ENCODE measurements at regions not wholly inside any gene's neighbourhood (a gene's known extent, or its start where the extent isn't known, plus 50 kb on each side); places are given as distances from the start of the nearest gene placed in this dataset.
"Not testable (repeated sequence)": the region's sequence is repeated elsewhere in the genome, so short reads cannot be mapped to it uniquely, and the experiment has no call there.

GRCh38 chr10:38364073-38364472, 269.9 kb downstream of the ZNF37A start:
- not testable (repeated sequence) for DNase-seq

- peak; percentile 44 for DNase-seq
These were observed 271.8 kb downstream of the ZNF37A start for GRCh38 chr10:38365917-38366316.

GRCh38 chr10:38383800-38384199, 289.7 kb downstream of the ZNF37A start:
- DNase-seq: not testable (repeated sequence)

- not testable (repeated sequence) for DNase-seq
These were observed 292.7 kb downstream of the ZNF37A start for GRCh38 chr10:38386869-38387268.

- DNase-seq: peak; percentile 71
These were observed 296.6 kb downstream of the ZNF37A start for GRCh38 chr10:38390725-38391124.

GRCh38 chr10:38395465-38395864, 301.3 kb downstream of the ZNF37A start:
- not testable (repeated sequence) for DNase-seq

- DNase-seq: not testable (repeated sequence)
These were observed 302.2 kb downstream of the ZNF37A start for GRCh38 chr10:38396178-38396954.

- DNase-seq: not testable (repeated sequence)
These were observed 307.4 kb downstream of the ZNF37A start for GRCh38 chr10:38401565-38401964.

- peak; percentile 97 for DNase-seq
These were observed 308.6 kb downstream of the ZNF37A start for GRCh38 chr10:38402442-38403346.

- DNase-seq: not testable (repeated sequence)
These were observed 309.4 kb downstream of the ZNF37A start for GRCh38 chr10:38403347-38404117.

GRCh38 chr10:38423634-38424033, 329.5 kb downstream of the ZNF37A start:
- not testable (repeated sequence) for DNase-seq

- DNase-seq: not testable (repeated sequence)
These were observed 336.1 kb downstream of the ZNF37A start for GRCh38 chr10:38430242-38430641.

- DNase-seq: not testable (repeated sequence)
These were observed 343.2 kb downstream of the ZNF37A start for GRCh38 chr10:38437359-38437758.

- not testable (repeated sequence) for DNase-seq
These were observed 354.6 kb downstream of the ZNF37A start for GRCh38 chr10:38448614-38449355.

- DNase-seq: not testable (repeated sequence)
These were observed 355.5 kb downstream of the ZNF37A start for GRCh38 chr10:38449618-38450017.

- DNase-seq: not testable (repeated sequence)
These were observed 356.4 kb downstream of the ZNF37A start for GRCh38 chr10:38450372-38451057.

GRCh38 chr10:38451306-38451967, 357.3 kb downstream of the ZNF37A start:
- DNase-seq: not testable (repeated sequence)
